HG03575 (cell line): ENCODE measurements at regions not wholly inside any gene's neighbourhood (a gene's known extent, or its start where the extent isn't known, plus 50 kb on each side); places are given as distances from the start of the nearest gene placed in this dataset.

ENCODE experiments used
- ATAC-seq: cut with Tn5 transposase; IDR thresholded peaks from one replicate; pipeline ENCODE4 v1.9.1; 2021; ENCODE audit not compliant: unreplicated experiment, insufficient number of reproducible peaks, low FRiP score; ENCODE audit errors: extremely low read depth

GRCh38 chr12:90055071-90055470, 346.4 kb upstream of the ATP2B1 start:
- ATAC-seq = no peak

GRCh38 chr12:90048918-90049317, 340.3 kb upstream of the ATP2B1 start:
- no peak for ATAC-seq

- ATAC-seq = no peak
Measured at GRCh38 chr12:90045559-90045958, 336.9 kb upstream of the ATP2B1 start.

DNA sequence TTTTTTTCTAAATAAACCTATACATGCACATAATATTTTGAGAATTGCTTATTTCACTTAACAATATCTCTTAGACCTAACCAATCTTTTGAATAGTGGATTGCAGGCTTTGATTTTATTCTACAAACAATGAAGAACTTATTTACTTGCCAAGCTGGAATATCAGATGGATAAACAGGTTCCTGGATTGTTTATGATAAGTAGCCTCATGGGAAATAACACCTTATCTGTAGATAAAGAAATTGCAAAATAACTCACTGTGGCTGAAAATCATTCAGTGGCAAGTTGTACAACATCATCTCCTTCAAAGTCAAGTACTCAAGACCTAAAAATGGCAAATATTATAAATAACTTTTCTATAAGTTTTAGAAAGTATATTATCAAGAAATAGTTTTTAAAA, 335.4 kb upstream of the ATP2B1 start:
- ATAC-seq = no peak

DNA sequence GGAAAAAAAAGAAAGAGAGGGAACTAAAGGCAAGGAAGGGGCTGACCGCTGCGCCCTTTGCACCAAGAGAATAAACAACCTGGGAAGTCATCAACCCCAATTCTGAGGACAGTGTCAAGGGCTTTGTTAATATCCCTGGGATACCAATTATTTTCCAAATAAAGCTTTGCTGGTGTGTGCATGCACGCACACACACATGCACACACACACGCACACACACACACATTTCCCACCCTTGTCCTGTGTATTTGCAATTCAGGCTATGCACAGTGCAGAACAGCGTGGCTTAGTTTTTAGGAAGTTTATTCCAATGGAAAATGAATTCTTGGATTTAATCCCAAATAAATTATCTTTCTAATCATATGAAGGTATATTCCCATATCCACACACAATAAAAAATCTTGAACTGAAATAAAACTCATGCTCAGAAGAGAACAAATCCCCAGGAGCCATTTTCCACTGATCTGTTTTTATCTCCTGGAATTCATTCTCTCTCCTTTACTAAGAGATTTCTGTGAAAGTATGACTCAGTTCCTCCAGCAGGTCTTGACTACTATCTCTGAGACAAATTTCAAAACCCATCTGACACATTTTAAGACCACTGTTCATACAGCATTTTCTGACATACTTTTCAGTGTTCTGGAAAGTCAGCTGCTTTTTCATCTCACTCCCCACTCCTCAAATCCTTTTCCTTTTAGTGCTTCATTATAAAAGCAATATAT, 334.4 kb upstream of the ATP2B1 start:
- no peak for ATAC-seq

GRCh38 chr12:90038289-90038688, 329.7 kb upstream of the ATP2B1 start:
- ATAC-seq = no peak

- no peak for ATAC-seq
Measured at GRCh38 chr12:90037740-90038139, 329.1 kb upstream of the ATP2B1 start.

DNA sequence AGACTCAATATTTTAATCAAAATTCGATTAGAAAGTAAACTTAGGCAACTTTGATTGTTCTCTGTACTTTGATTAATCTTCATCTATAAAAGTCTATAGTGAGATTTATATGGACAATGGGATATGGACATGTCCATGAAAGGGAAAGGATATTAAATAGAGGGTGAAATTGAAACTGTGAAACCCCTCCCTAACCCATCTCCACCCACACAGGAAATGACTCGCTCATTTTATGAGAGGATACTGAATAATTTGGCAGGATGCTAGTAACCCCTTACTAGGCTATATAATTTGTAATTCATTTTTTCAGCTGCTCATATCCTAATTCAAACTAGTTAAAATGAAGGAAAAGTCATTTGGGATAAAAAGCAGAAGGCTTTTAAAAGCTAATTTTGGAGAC, 328.0 kb upstream of the ATP2B1 start:
- ATAC-seq = no peak

- no peak for ATAC-seq
Measured at GRCh38 chr12:90030726-90031125, 322.1 kb upstream of the ATP2B1 start.

GRCh38 chr12:90029317-90029716, 320.7 kb upstream of the ATP2B1 start:
- ATAC-seq = no peak

- ATAC-seq = no peak
Measured at GRCh38 chr12:90028635-90029051, 320.0 kb upstream of the ATP2B1 start.

- no peak for ATAC-seq
Measured at GRCh38 chr12:90027889-90028634, 319.4 kb upstream of the ATP2B1 start.

DNA sequence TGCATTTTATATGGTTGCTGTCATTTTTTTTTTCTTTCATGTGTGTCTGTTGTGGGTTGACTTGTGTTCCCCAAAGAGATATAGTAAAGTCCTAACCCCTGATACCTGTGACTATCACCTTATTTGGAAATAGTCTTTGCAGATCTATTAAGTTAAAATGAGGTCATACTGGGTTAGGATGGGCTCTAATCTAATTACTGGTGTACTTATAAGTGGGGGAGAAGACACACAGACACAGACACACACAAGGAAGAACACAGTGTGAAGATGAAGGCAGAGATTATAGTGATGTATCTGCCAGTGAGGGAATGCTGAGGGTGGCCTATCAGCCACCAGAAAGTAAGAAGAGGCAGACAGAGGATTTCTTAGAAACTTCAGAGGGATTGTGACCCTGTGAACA, 318.4 kb upstream of the ATP2B1 start:
- ATAC-seq = no peak

DNA sequence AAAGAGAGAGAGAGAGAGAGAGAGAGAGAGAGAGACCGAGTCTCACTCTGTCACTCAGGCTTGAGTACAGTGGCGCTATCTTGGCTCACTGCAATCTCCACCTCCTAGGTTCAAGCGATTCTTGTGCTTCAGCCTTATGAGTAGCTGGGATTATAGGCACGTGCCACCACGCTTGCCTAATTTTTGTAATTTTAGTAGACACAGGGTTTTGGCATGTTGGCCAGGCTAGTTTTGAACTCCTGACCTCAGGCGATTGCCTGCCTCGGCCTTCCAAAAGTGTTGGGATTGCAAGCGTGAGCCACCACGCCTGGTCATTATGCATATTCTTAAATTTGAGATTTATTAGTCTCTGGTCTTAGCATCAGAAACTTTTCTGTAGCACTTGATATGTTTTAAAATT, 317.9 kb upstream of the ATP2B1 start:
- no peak for ATAC-seq

- ATAC-seq = no peak
Measured at GRCh38 chr12:90024262-90024661, 315.6 kb upstream of the ATP2B1 start.

DNA sequence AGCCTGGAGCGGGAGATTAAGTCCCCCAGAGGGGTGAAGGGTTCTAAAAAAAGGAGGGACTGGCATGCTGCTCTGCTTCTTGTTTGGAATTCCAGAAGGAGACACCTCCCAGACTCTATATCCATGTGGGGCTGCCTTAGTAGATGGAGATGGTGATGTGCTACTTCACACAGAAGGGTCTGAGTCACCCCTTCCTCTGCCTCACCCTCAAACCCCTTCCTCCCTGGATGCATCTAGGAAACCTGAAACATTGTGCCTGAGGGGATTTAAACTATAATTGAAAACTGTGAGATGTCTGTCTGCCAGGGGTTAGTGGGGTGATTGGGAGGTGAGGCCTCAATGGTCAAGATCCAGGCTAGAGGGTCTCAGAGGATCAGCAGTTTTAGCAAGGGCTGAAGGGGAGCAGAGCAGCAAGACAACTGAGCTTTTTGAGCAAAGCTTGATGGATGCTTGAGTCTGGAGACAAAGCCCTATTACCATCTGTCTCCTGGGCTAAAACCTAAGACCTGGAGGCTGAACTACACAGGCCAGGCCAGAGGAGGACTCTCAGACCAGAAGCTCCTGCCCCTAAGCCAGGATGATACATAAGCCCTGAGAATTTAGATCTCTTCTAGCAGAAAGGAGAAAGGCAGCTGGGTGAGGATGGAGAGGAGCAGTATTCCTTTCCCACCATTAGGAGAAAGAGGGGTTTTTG, 314.7 kb upstream of the ATP2B1 start:
- no peak for ATAC-seq

GRCh38 chr12:90021795-90022440, 313.3 kb upstream of the ATP2B1 start:
- no peak for ATAC-seq

DNA sequence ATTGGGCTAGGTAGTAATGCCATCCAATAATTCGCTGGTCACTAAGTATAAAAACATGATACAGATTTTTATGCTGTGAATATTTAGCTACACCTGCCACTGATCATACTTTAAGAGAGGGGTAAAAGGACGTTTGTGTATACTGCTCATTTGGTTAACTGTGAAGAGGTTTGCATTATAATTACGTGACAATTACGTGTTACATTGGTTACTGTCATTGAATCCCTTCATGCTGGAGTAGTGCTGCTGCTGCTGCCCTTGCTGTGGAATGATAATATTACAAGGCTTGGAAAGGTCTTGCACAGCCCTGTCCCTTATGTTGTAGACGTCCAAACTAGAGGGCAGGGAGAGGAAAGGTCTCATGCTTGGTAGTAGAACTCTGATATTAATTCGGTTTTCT, 312.2 kb upstream of the ATP2B1 start:
- no peak for ATAC-seq

DNA sequence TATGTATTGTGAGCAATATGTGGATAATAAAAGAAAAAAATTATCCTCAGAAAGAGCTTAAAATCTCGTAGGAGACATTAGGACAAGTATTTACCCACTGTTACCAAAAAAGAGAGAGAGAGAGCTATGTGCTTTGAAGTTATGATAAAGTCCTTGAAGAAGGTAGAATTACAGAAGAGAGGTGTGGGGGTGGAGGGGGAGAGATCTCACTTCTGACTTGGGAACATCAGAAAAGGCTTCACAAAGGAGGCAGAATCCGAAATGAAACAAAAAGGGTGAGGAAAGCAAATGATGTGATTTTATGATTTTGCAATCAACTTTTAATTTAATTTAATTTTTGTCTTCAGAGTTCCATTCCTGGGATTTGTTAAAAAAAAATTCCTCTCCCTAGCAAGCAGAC, 311.8 kb upstream of the ATP2B1 start:
- ATAC-seq = no peak

GRCh38 chr12:90020014-90020413, 311.4 kb upstream of the ATP2B1 start:
- no peak for ATAC-seq
